Bone marrow (tissue), 2 donors: ENCODE measurements at regions not wholly inside any gene's neighbourhood (a gene's known extent, or its start where the extent isn't known, plus 50 kb on each side); places are given as distances from the start of the nearest gene placed in this dataset.
"Not testable (repeated sequence)": the region's sequence is repeated elsewhere in the genome, so short reads cannot be mapped to it uniquely, and the experiment has no call there.

ENCODE experiments used
- DNase-seq, 2 donors: peaks; one replicate each; lab custom pipeline; 2025; lab: John Stamatoyannopoulos, UW

- no peak for DNase-seq
Measured at GRCh38 chr2:186294248-186294888, 191.7 kb upstream of the ZC3H15 start.

- DNase-seq: no peak
Measured at GRCh38 chr2:186299610-186300009, 186.4 kb upstream of the ZC3H15 start.

GRCh38 chr2:186302263-186302662, 183.8 kb upstream of the ZC3H15 start:
- no peak for DNase-seq

GRCh38 chr2:186303091-186303490, 183.0 kb upstream of the ZC3H15 start:
- no peak for DNase-seq

GRCh38 chr2:186304064-186304463, 182.0 kb upstream of the ZC3H15 start:
- no peak for DNase-seq

- no peak for DNase-seq
Measured at GRCh38 chr2:186306754-186307153, 179.3 kb upstream of the ZC3H15 start.

GRCh38 chr2:186307871-186308270, 178.2 kb upstream of the ZC3H15 start:
- DNase-seq: no peak

- no peak for DNase-seq
Measured at GRCh38 chr2:186308347-186308746, 177.7 kb upstream of the ZC3H15 start.

- no peak for DNase-seq
Measured at GRCh38 chr2:186309901-186310300, 176.2 kb upstream of the ZC3H15 start.

GRCh38 chr2:186319105-186319504, 167.0 kb upstream of the ZC3H15 start:
- no peak for DNase-seq

GRCh38 chr2:186325827-186326535, 160.1 kb upstream of the ZC3H15 start:
- no peak for DNase-seq

GRCh38 chr2:186327251-186327868, 158.7 kb upstream of the ZC3H15 start:
- DNase-seq: no peak

GRCh38 chr2:186328838-186329237, 157.2 kb upstream of the ZC3H15 start:
- no peak for DNase-seq

GRCh38 chr2:186330050-186330449, 156.0 kb upstream of the ZC3H15 start:
- DNase-seq: no peak

GRCh38 chr2:186339716-186340115, 146.3 kb upstream of the ZC3H15 start:
- DNase-seq: no peak

- no peak for DNase-seq
Measured at GRCh38 chr2:186342029-186342428, 144.0 kb upstream of the ZC3H15 start.

- DNase-seq: no peak
Measured at GRCh38 chr2:186345745-186346144, 140.3 kb upstream of the ZC3H15 start.

GRCh38 chr2:186346216-186346615, 139.8 kb upstream of the ZC3H15 start:
- no peak for DNase-seq

GRCh38 chr2:186347472-186347871, 138.6 kb upstream of the ZC3H15 start:
- no peak for DNase-seq

GRCh38 chr2:186348200-186348599, 137.9 kb upstream of the ZC3H15 start:
- DNase-seq: no peak

- peak in 1 of 2 donors; percentile 21 for DNase-seq
Measured at GRCh38 chr2:186349508-186349907, 136.6 kb upstream of the ZC3H15 start.

- DNase-seq: not testable (repeated sequence)
Measured at GRCh38 chr2:186354160-186354559, 131.9 kb upstream of the ZC3H15 start.

- no peak for DNase-seq
Measured at GRCh38 chr2:186365406-186365805, 120.7 kb upstream of the ZC3H15 start.
